Mesothelial cell of epicardium (in vitro differentiated cells): ENCODE measurements at regions not wholly inside any gene's neighbourhood (a gene's known extent, or its start where the extent isn't known, plus 50 kb on each side); places are given as distances from the start of the nearest gene placed in this dataset.

Experiments used
- DNase-seq, 2 experiments: peaks; one replicate each; pipeline ENCODE4 v3.0.0; 2021; ENCODE audit warnings: low spot score in 2 of 2; ENCODE audit not compliant: unreplicated experiment in 2 of 2
- H3K27ac Mint-ChIP-seq: 2 replicates; pipeline ENCODE4 v1.8.0; 2021; ENCODE audit warnings: mixed read lengths
- H3K27me3 Mint-ChIP-seq: 2 replicates; pipeline ENCODE4 v1.8.0; 2021; ENCODE audit warnings: low read depth, mixed read lengths
- H3K36me3 Mint-ChIP-seq: 2 replicates; pipeline ENCODE4 v1.8.0; 2021; ENCODE audit warnings: mixed read lengths
- H3K4me1 Mint-ChIP-seq: 2 replicates; pipeline ENCODE4 v1.8.0; 2021; ENCODE audit warnings: mixed read lengths
- H3K4me3 Mint-ChIP-seq: 2 replicates; pipeline ENCODE4 v1.8.0; 2021; ENCODE audit warnings: mild to moderate bottlenecking, moderate library complexity, mixed read lengths
- H3K9me3 Mint-ChIP-seq: 2 replicates; pipeline ENCODE4 v1.8.0; 2021; ENCODE audit warnings: mixed read lengths
- TF ChIP-seq, protein P1 (sequence below): fragments of 200-600 bp; sonication (generic); IDR thresholded peaks from one replicate; pipeline ENCODE4 v1.5.0; 2021; ENCODE audit warnings: antibody characterized with exemption; ENCODE audit not compliant: unreplicated experiment

DNA sequence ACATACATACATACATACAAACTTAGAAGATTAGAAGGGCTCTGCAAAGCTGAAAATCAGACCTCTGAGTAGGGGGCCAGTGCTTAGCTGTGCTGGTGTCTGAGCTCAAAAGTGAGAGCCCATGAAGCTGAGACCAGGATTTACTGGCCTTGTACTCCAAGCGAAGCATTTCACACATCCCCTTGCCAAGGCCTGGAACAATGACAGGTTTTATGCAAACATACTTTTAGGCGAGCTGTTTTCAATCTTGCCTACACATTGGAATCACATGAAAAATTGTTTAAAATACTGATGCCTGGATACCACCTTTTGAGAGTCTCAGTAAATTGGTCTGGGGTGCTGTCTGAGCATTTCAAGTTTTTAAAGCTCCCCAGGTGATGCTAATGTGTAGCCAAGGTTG is 80.9 kb upstream of the SRSF6 start:
- no peaks in the 10 kb centered on the region for H3K9me3 Mint-ChIP-seq
- H3K36me3 Mint-ChIP-seq, result no peaks in the 10 kb centered on the region
- no peak overlapping the region for H3K4me3 Mint-ChIP-seq
- no peaks in the 10 kb centered on the region for H3K4me1 Mint-ChIP-seq
- TF ChIP-seq, protein P1, sequence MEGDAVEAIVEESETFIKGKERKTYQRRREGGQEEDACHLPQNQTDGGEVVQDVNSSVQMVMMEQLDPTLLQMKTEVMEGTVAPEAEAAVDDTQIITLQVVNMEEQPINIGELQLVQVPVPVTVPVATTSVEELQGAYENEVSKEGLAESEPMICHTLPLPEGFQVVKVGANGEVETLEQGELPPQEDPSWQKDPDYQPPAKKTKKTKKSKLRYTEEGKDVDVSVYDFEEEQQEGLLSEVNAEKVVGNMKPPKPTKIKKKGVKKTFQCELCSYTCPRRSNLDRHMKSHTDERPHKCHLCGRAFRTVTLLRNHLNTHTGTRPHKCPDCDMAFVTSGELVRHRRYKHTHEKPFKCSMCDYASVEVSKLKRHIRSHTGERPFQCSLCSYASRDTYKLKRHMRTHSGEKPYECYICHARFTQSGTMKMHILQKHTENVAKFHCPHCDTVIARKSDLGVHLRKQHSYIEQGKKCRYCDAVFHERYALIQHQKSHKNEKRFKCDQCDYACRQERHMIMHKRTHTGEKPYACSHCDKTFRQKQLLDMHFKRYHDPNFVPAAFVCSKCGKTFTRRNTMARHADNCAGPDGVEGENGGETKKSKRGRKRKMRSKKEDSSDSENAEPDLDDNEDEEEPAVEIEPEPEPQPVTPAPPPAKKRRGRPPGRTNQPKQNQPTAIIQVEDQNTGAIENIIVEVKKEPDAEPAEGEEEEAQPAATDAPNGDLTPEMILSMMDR, result no peak
- no peak for DNase-seq
- no peak overlapping the region for H3K27ac Mint-ChIP-seq
- H3K27me3 Mint-ChIP-seq, result peaks cover 20% of the 10 kb centered on the region

DNA sequence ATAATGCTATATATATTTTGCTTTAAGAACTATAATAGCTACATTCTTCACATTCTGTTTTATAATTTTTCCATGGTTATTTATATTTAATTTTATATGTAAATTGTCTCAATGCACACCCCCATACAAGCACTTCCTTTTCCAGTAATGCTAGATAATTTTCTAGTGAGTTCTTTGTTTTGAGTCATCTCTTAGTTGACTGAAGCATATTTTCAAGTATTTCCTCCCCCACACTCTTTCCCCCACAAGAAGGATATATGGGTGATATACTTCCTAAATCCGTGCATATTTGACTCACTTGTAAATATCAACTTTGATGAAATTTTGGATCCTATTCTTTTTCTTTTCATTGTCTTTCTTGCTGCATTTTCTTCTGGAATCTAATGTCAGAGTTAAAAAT is 82.1 kb upstream of the SRSF6 start:
- no peaks in the 10 kb centered on the region for H3K9me3 Mint-ChIP-seq
- no peak for DNase-seq
- no peaks in the 10 kb centered on the region for H3K36me3 Mint-ChIP-seq
- H3K27me3 Mint-ChIP-seq, result peaks cover 20% of the 10 kb centered on the region
- TF ChIP-seq, protein P1, result no peak
- H3K4me1 Mint-ChIP-seq, result no peaks in the 10 kb centered on the region
- no peak overlapping the region for H3K4me3 Mint-ChIP-seq
- H3K27ac Mint-ChIP-seq, result no peak overlapping the region

DNA sequence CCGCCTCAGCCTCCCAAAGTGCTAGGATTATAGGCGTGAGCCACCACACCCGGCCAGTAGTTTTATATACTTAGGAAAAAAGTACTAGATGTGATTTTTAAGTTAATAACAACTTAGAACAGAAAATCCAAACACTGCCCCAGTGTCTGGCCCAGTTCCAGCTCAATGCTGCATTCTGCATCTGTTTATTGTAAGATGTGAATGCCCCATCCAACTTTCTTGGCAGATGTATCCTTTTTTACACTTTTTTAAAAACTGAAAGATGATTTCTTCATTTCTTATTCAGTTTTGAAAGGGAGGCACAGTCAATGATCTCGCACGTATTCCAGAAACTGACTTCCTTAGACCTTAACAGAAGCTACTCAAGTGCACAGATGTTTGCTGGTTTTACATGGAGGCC is 85.6 kb upstream of the SRSF6 start:
- Mint-ChIP-seq H3K36me3 (no peaks in the 10 kb centered on the region), H3K4me1 (no peaks in the 10 kb centered on the region), H3K9me3 (no peaks in the 10 kb centered on the region), H3K4me3 (no peak overlapping the region), H3K27me3 (peaks cover 23% of the 10 kb centered on the region), H3K27ac (no peak overlapping the region)
- TF ChIP-seq, protein P1, result no peak
- DNase-seq, result no peak

DNA sequence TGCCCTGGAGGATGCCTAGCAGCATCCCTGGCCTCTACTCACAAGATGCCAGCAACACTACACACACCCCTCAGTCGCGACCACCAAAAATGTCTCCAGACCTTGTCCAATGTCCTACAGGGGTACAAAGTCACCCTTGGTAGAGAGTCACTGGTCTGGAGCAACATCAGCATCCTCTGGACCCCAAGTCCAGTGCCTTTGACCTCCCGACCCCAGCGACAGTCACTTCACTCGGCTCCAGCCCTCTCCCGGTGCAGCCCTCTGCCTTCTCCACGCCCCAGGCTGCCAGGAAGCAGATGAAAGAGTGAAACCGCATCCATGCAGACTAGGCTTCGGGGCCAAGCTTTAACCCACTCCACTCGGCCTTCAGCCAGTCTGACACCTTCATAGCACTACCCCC is 92.0 kb upstream of the SRSF6 start:
- H3K4me3 Mint-ChIP-seq, result no peak overlapping the region
- no peaks in the 10 kb centered on the region for H3K9me3 Mint-ChIP-seq
- H3K27ac Mint-ChIP-seq, result no peak overlapping the region
- H3K36me3 Mint-ChIP-seq, result no peaks in the 10 kb centered on the region
- H3K4me1 Mint-ChIP-seq, result no peaks in the 10 kb centered on the region
- TF ChIP-seq, protein P1, result no peak
- peaks cover 19% of the 10 kb centered on the region for H3K27me3 Mint-ChIP-seq
- DNase-seq, result no peak

DNA sequence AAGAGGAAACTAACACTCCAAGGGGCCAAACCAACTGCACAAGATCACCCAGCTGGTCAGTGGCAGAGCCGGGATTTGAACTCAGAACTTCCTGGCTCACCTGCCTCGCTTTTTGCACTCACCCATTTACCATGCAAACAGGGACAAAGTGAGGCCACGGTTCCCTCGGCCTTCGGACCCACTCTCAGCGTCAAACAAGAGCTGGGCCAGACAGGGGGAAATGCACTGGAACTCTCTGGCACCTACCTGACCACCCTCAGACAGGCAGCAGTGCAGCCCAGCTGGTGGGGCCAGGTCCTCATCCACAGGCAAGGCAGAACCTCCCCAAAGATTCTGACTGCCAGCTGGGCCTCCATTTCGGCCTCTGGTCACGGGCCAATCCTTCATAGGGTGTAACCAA is 93.7 kb upstream of the SRSF6 start:
- Mint-ChIP-seq H3K4me1 (no peaks in the 10 kb centered on the region), H3K9me3 (no peaks in the 10 kb centered on the region), H3K27ac (no peak overlapping the region), H3K27me3 (peaks cover 17% of the 10 kb centered on the region), H3K4me3 (no peak overlapping the region), H3K36me3 (no peaks in the 10 kb centered on the region)
- no peak for DNase-seq
- TF ChIP-seq, protein P1, result no peak

DNA sequence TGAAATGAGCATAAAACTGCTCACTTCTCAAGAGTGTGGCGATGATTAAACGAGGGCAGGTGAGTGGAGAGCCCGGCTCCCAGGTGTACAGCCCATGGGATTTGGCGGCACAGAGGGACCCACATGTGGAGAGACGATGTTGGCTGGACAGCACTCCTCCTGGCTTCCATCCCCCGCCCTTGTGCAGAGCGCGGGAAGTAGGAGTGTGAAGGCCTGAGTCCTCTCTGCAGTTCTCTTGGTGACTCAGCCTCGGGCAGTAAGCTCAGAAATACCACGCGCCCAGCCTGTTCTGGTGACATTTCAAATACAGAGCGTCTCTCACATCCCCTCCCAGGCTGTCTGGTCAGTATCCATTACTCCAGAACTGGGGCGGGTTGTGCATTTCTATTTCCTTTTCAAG is 94.2 kb upstream of the SRSF6 start:
- DNase-seq, result no peak
- H3K4me3 Mint-ChIP-seq, result no peak overlapping the region
- peaks cover 4% of the 10 kb centered on the region for H3K9me3 Mint-ChIP-seq
- H3K27ac Mint-ChIP-seq, result no peak overlapping the region
- H3K36me3 Mint-ChIP-seq, result no peaks in the 10 kb centered on the region
- H3K27me3 Mint-ChIP-seq, result peaks cover 16% of the 10 kb centered on the region
- no peaks in the 10 kb centered on the region for H3K4me1 Mint-ChIP-seq
- TF ChIP-seq, protein P1, result no peak
